ENCODE measurements at regions not wholly inside any gene's neighbourhood (a gene's known extent, or its start where the extent isn't known, plus 50 kb on each side); places are given as distances from the start of the nearest gene placed in this dataset.

DNA sequence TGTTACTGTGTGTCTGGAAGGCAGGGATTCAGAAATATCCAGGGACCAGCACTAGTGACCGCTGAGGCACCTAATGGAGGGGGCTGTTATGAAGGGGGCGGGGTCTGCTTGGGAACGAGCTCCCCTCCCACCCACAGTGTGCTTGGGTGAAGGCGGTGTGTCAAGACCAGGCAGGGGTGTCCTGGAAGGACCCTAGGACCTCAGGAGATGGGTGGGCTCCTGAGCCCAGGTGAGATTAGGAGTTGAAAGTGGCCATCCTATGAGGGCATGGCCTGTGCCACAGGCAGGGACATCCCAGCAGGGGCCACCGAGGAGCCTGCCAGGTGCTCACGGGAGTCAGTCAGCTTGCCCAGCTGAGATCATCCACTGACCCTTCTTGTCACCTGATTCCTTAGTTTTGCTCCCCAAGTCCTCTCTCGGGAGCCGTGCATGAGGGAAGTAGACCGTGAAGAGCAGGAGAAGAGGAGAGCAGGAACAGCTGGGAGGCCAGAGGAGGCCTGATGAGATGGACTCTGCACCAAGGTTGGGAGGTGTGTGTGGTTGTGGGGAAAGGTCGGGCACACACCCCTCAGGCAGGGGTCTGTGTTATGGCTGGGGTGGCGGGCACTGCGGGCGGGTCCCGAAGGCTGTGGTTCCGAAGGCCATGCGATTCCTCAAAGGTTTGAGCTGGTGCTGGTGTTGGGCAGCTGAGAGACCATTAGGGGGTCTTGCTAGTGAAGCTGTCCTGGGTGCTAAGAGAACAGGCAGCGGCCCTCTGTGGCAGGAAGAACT is 180.9 kb upstream of the HS6ST1 start:
- Histone ChIP-seq H3K4me3 (replicated peaks; ENCODE audit: insufficient read depth, low read length) (no peak overlapping the region), H3K27ac (replicated peaks) (no peak overlapping the region)
- TF ChIP-seq GABPA (IDR thresholded peaks at IDR 0.05; ENCODE audit: low read depth) (no peak), SPI1 (IDR thresholded peaks at IDR 0.05; ENCODE audit: borderline replicate concordance, low read depth) (no peak), POLR2AphosphoS5 (IDR thresholded peaks at IDR 0.05; ENCODE audit: low read depth) (no peak)
- TF ChIP-seq, protein P1, sequence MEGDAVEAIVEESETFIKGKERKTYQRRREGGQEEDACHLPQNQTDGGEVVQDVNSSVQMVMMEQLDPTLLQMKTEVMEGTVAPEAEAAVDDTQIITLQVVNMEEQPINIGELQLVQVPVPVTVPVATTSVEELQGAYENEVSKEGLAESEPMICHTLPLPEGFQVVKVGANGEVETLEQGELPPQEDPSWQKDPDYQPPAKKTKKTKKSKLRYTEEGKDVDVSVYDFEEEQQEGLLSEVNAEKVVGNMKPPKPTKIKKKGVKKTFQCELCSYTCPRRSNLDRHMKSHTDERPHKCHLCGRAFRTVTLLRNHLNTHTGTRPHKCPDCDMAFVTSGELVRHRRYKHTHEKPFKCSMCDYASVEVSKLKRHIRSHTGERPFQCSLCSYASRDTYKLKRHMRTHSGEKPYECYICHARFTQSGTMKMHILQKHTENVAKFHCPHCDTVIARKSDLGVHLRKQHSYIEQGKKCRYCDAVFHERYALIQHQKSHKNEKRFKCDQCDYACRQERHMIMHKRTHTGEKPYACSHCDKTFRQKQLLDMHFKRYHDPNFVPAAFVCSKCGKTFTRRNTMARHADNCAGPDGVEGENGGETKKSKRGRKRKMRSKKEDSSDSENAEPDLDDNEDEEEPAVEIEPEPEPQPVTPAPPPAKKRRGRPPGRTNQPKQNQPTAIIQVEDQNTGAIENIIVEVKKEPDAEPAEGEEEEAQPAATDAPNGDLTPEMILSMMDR (IDR thresholded peaks at IDR 0.05; ENCODE audit: insufficient read depth, low read length), result no peak
- TF ChIP-seq, protein P2, sequence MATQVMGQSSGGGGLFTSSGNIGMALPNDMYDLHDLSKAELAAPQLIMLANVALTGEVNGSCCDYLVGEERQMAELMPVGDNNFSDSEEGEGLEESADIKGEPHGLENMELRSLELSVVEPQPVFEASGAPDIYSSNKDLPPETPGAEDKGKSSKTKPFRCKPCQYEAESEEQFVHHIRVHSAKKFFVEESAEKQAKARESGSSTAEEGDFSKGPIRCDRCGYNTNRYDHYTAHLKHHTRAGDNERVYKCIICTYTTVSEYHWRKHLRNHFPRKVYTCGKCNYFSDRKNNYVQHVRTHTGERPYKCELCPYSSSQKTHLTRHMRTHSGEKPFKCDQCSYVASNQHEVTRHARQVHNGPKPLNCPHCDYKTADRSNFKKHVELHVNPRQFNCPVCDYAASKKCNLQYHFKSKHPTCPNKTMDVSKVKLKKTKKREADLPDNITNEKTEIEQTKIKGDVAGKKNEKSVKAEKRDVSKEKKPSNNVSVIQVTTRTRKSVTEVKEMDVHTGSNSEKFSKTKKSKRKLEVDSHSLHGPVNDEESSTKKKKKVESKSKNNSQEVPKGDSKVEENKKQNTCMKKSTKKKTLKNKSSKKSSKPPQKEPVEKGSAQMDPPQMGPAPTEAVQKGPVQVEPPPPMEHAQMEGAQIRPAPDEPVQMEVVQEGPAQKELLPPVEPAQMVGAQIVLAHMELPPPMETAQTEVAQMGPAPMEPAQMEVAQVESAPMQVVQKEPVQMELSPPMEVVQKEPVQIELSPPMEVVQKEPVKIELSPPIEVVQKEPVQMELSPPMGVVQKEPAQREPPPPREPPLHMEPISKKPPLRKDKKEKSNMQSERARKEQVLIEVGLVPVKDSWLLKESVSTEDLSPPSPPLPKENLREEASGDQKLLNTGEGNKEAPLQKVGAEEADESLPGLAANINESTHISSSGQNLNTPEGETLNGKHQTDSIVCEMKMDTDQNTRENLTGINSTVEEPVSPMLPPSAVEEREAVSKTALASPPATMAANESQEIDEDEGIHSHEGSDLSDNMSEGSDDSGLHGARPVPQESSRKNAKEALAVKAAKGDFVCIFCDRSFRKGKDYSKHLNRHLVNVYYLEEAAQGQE (IDR thresholded peaks at IDR 0.05; ENCODE audit: insufficient replicate concordance, low read depth), result no peak

DNA sequence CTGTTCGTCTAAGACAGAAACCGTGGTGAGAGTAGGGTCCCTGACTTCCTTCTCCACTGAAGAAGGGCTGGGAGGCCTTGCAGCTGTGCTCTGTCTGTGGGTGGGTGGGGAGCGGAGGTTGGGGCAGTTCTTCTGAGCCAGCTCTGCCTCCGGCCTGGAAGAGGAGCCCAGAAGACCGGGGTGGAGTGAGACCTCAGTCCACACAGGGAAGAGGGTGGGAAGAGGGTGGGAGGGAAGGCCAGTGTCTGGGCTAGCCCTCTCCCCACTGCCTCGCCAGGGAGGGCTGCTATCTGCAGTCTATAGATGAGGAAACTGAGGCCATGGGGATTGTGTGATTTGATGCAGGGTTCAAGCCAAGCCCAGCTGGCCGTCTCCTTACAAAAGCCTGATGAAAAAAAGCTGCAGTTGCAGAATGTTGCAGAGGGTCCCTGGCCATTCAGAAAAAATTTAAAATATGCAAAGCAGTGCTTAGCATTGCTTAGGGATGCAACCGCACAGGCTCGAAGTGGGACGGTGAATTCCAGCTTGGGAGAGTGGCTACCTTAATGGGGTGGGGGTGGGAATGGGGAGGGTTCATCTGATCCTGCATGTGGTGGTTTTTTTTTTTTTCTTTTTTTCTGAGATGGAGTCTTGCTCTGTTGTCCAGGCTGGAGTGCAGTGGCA is 181.6 kb upstream of the HS6ST1 start:
- H3K27me3 ChIP-seq (ENCODE audit: insufficient read depth, poor library complexity, severe bottlenecking), result no peaks in the 10 kb centered on the region
- DNase-seq (ENCODE audit: low read depth in 1 of 2, low spot score in 1 of 2), result peak in 1 of 2 experiments; percentile 22
- no peak for TF ChIP-seq SPI1 (IDR thresholded peaks at IDR 0.05; ENCODE audit: borderline replicate concordance, low read depth)
- TF ChIP-seq, protein P1 (IDR thresholded peaks at IDR 0.05; ENCODE audit: insufficient read depth, low read length), result no peak
- TF ChIP-seq, protein P2 (IDR thresholded peaks at IDR 0.05; ENCODE audit: insufficient replicate concordance, low read depth), result no peak
- TF ChIP-seq POLR2AphosphoS5 (IDR thresholded peaks at IDR 0.05; ENCODE audit: low read depth), result no peak
- TF ChIP-seq GABPA (IDR thresholded peaks at IDR 0.05; ENCODE audit: low read depth), result no peak
- H3K27ac ChIP-seq (replicated peaks), result no peak overlapping the region
- H3K4me3 ChIP-seq (replicated peaks; ENCODE audit: insufficient read depth, low read length), result no peak overlapping the region

More for the DNA sequence above, 180.9 kb upstream of the HS6ST1 start:
- H3K27me3 ChIP-seq (ENCODE audit: insufficient read depth, poor library complexity, severe bottlenecking), result no peaks in the 10 kb centered on the region
- no peak for DNase-seq (ENCODE audit: low read depth in 1 of 2, low spot score in 1 of 2)

DNA sequence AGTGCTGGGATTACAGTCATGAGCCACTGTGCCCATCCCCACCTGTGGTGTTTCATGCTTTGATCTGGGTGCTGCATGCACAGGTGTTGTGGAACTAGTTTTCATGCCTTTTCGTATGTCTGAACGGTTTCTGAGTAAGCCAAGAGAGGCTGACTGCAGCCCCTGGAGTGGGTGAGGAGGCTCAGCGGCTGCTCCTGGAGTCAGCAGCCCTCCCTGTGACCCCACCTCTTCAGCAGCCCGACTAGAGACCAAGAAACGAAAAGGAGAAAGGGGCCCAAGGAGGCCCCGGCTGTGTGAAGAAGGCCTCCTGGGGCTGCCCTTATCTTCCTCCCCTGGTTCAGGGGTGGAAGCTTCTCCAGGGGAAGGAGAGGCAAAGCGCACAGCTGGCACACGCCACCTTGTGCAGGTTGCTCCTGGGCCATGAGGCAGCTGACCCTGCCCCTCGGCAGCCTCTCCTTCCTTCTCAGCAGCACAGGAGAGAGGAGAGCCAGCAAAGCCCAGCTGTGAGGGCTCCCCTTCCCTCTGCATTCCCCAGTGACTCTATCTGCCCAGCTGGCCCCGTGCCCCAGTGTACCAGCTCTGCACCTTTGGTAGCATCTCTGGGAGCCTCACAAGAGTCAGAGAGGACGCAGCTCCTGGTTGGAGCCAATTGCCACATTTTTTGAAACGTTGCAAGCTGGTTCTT is 182.5 kb upstream of the HS6ST1 start:
- Histone ChIP-seq H3K27ac (replicated peaks) (no peak overlapping the region), H3K4me3 (replicated peaks; ENCODE audit: insufficient read depth, low read length) (no peak overlapping the region), H3K27me3 (ENCODE audit: insufficient read depth, poor library complexity, severe bottlenecking) (no peaks in the 10 kb centered on the region)
- no peak for DNase-seq (ENCODE audit: low read depth in 1 of 2, low spot score in 1 of 2)
- TF ChIP-seq, protein P2 (IDR thresholded peaks at IDR 0.05; ENCODE audit: insufficient replicate concordance, low read depth), result no peak
- no peak for TF ChIP-seq GABPA (IDR thresholded peaks at IDR 0.05; ENCODE audit: low read depth)
- TF ChIP-seq, protein P1 (IDR thresholded peaks at IDR 0.05; ENCODE audit: insufficient read depth, low read length), result no peak
- no peak for TF ChIP-seq POLR2AphosphoS5 (IDR thresholded peaks at IDR 0.05; ENCODE audit: low read depth)
- TF ChIP-seq SPI1 (IDR thresholded peaks at IDR 0.05; ENCODE audit: borderline replicate concordance, low read depth), result no peak

Measured in HL-60 (cell line).